Neural cell (in vitro differentiated cells): ENCODE measurements at regions not wholly inside any gene's neighbourhood (a gene's known extent, or its start where the extent isn't known, plus 50 kb on each side); places are given as distances from the start of the nearest gene placed in this dataset.

ENCODE experiments used
- H2AFZ ChIP-seq: fragments of 200-600, 300-800 bp; sonication (generic), shearing (Covaris generic); 2 replicates; pipeline ENCODE4 v1.6.0; 2014; ENCODE audit warnings: low read depth, mild to moderate bottlenecking, antibody characterized with exemption, low read length, moderate library complexity
- H3F3A ChIP-seq: fragments of 200-600 bp; shearing (Covaris generic); 2 replicates; pipeline ENCODE4 v1.6.1; 2016; ENCODE audit warnings: mild to moderate bottlenecking, moderate library complexity, mixed read lengths, antibody characterized with exemption, low read length; ENCODE audit not compliant: insufficient read depth, poor library complexity, severe bottlenecking
- H3K27ac ChIP-seq: fragments of 200-600, 300-800 bp; sonication (generic), shearing (Covaris generic); 2 replicates; pipeline ENCODE4 v1.5.1; 2014; ENCODE audit warnings: mild to moderate bottlenecking, low read length, moderate library complexity
- H3K27me3 ChIP-seq: fragments of 300-800, 200-600 bp; sonication (generic), shearing (Covaris generic); 2 replicates; pipeline ENCODE4 v1.6.0; 2014; ENCODE audit warnings: mild to moderate bottlenecking, low read depth, low read length, moderate library complexity; ENCODE audit not compliant: insufficient read depth
- H3K36me3 ChIP-seq: fragments of 300-800, 200-600 bp; sonication (generic), shearing (Covaris generic); 2 replicates; pipeline ENCODE4 v1.5.1; 2014; ENCODE audit warnings: mild to moderate bottlenecking, antibody characterized with exemption, low read length, moderate library complexity; ENCODE audit not compliant: insufficient read depth
- H3K4me2 ChIP-seq: fragments of 300-800, 200-600 bp; sonication (generic), shearing (Covaris generic); 2 replicates; pipeline ENCODE4 v1.6.0; 2014; ENCODE audit warnings: mild to moderate bottlenecking, low read length
- H3K4me3 ChIP-seq: fragments of 300-800, 200-600 bp; sonication (generic), shearing (Covaris generic); 2 replicates; pipeline ENCODE4 v1.5.1; 2014; ENCODE audit warnings: mild to moderate bottlenecking, low read length, moderate library complexity
- H3K79me2 ChIP-seq: fragments of 200-600 bp; shearing (Covaris generic); replicated peaks from 2 replicates; pipeline ENCODE4 v1.6.0; 2014; ENCODE audit warnings: mild to moderate bottlenecking, low read length, moderate library complexity; ENCODE audit not compliant: insufficient read depth
- H3K9ac ChIP-seq: fragments of 300-800, 200-600 bp; sonication (generic), shearing (Covaris generic); 2 replicates; pipeline ENCODE4 v1.6.1; 2016; ENCODE audit warnings: mild to moderate bottlenecking, low read length, mixed read lengths
- H3K9me2 ChIP-seq: fragments of 200-600 bp; shearing (Covaris generic); 2 replicates; pipeline ENCODE4 v1.6.1; 2016; ENCODE audit warnings: mild to moderate bottlenecking, low read length, mixed read lengths; ENCODE audit not compliant: insufficient read depth
- H3K9me3 ChIP-seq: fragments of 200-600, 300-800 bp; sonication (generic), shearing (Covaris generic); 2 replicates; pipeline ENCODE4 v1.6.1; 2016; ENCODE audit warnings: mild to moderate bottlenecking, mixed run types, low read length, moderate library complexity, mixed read lengths
- H4K20me1 ChIP-seq: fragments of 200-600 bp; shearing (Covaris generic); 2 replicates; pipeline ENCODE4 v1.6.1; 2016; ENCODE audit warnings: mild to moderate bottlenecking, mixed run types; ENCODE audit not compliant: insufficient read depth
- CTCF ChIP-seq: fragments of 450-650 bp; IDR thresholded peaks from 2 replicates; pipeline ENCODE4 v1.5.1; 2014; ENCODE audit warnings: antibody characterized with exemption, mild to moderate bottlenecking, moderate library complexity; ENCODE audit not compliant: poor library complexity, severe bottlenecking
- EP300 ChIP-seq: fragments of 450-650 bp; conservative IDR thresholded peaks from 2 replicates; pipeline ENCODE4 v1.6.1; 2014; ENCODE audit warnings: antibody characterized with exemption, mild to moderate bottlenecking, moderate library complexity; ENCODE audit not compliant: poor library complexity, severe bottlenecking
- EZH2 ChIP-seq: fragments of 200-600, 300-800 bp; shearing (Covaris generic), sonication (generic); IDR thresholded peaks from 2 replicates; pipeline ENCODE4 v1.6.1; 2014; ENCODE audit warnings: antibody characterized with exemption, low read length, borderline replicate concordance, mild to moderate bottlenecking; ENCODE audit not compliant: insufficient read depth, poor library complexity, severe bottlenecking
- MXI1 ChIP-seq: fragments of 450-650 bp; conservative IDR thresholded peaks from 2 replicates; pipeline ENCODE4 v1.6.1; 2014; ENCODE audit warnings: antibody characterized with exemption, mild to moderate bottlenecking; ENCODE audit not compliant: poor library complexity, severe bottlenecking
- POLR2AphosphoS5 ChIP-seq: IDR thresholded peaks from 2 replicates; pipeline ENCODE4 v1.6.1; 2012
- RAD21 ChIP-seq: fragments of 450-650 bp; conservative IDR thresholded peaks from 2 replicates; pipeline ENCODE4 v1.6.1; 2014; ENCODE audit warnings: antibody characterized with exemption, mild to moderate bottlenecking, moderate library complexity
- REST ChIP-seq: IDR thresholded peaks from 2 replicates; pipeline ENCODE4 v1.6.1; 2012; ENCODE audit warnings: borderline replicate concordance
- SMC3 ChIP-seq: fragments of 450-650 bp; conservative IDR thresholded peaks from 2 replicates; pipeline ENCODE4 v1.6.1; 2014; ENCODE audit warnings: antibody characterized with exemption, mild to moderate bottlenecking, moderate library complexity; ENCODE audit not compliant: poor library complexity
- TAF1 ChIP-seq: IDR thresholded peaks from 2 replicates; pipeline ENCODE4 v1.6.1; 2012; ENCODE audit warnings: low read depth

- H3F3A ChIP-seq: no peaks in the 10 kb centered on the region
- H3K9me2 ChIP-seq: no peaks in the 10 kb centered on the region
- no peak for TF ChIP-seq RAD21
- no peak for TF ChIP-seq SMC3
- TF ChIP-seq CTCF: no peak
- TF ChIP-seq MXI1: no peak
- no peak for TF ChIP-seq TAF1
- no peak for TF ChIP-seq EP300
- no peak for TF ChIP-seq EZH2
- TF ChIP-seq REST: no peak
- no peak for TF ChIP-seq POLR2AphosphoS5
- H3K4me2 ChIP-seq: no peak overlapping the region
- no peak overlapping the region for H2AFZ ChIP-seq
- H4K20me1 ChIP-seq: no peaks in the 10 kb centered on the region
- no peak overlapping the region for H3K27ac ChIP-seq
- no peak overlapping the region for H3K4me3 ChIP-seq
- no peaks in the 10 kb centered on the region for H3K36me3 ChIP-seq
- H3K27me3 ChIP-seq: no peaks in the 10 kb centered on the region
- H3K79me2 ChIP-seq: no peaks in the 10 kb centered on the region
- no peaks in the 10 kb centered on the region for H3K9me3 ChIP-seq
- H3K9ac ChIP-seq: no peak overlapping the region
Observed at GRCh38 chr9:109834855-109835254, 54.9 kb downstream of the PALM2AKAP2 start.

GRCh38 chr9:109843641-109844040, 63.6 kb downstream of the PALM2AKAP2 start:
- H3K27me3 ChIP-seq: no peaks in the 10 kb centered on the region
- TF ChIP-seq POLR2AphosphoS5 (no peak), SMC3 (no peak), EZH2 (no peak), REST (no peak), CTCF (no peak), RAD21 (no peak), TAF1 (no peak), MXI1 (no peak), EP300 (no peak)
- no peaks in the 10 kb centered on the region for H3K9me3 ChIP-seq
- no peaks in the 10 kb centered on the region for H3F3A ChIP-seq
- no peak overlapping the region for H2AFZ ChIP-seq
- H3K9ac ChIP-seq: no peak overlapping the region
- H3K79me2 ChIP-seq: no peaks in the 10 kb centered on the region
- no peaks in the 10 kb centered on the region for H3K36me3 ChIP-seq
- H3K9me2 ChIP-seq: no peaks in the 10 kb centered on the region
- H4K20me1 ChIP-seq: no peaks in the 10 kb centered on the region
- H3K4me3 ChIP-seq: no peak overlapping the region
- H3K4me2 ChIP-seq: no peak overlapping the region
- H3K27ac ChIP-seq: no peak overlapping the region
